GM21515 (cell line): ENCODE measurements at regions not wholly inside any gene's neighbourhood (a gene's known extent, or its start where the extent isn't known, plus 50 kb on each side); places are given as distances from the start of the nearest gene placed in this dataset.

Experiments used
- ATAC-seq: cut with Tn5 transposase; IDR thresholded peaks from one replicate; pipeline ENCODE4 v1.9.1; 2021; ENCODE audit not compliant: unreplicated experiment

GRCh38 chr3:135728007-135728721 lies 237.4 kb upstream of the PPP2R3A start:
- ATAC-seq, result no peak

- ATAC-seq, result no peak
Observed at GRCh38 chr3:135731546-135731945, 234.0 kb upstream of the PPP2R3A start.

GRCh38 chr3:135736740-135737139 lies 228.8 kb upstream of the PPP2R3A start:
- no peak for ATAC-seq

- no peak for ATAC-seq
Observed at GRCh38 chr3:135739779-135740178, 225.7 kb upstream of the PPP2R3A start.

- ATAC-seq, result no peak
Observed at GRCh38 chr3:135740211-135740610, 225.3 kb upstream of the PPP2R3A start.

GRCh38 chr3:135740751-135741150 lies 224.8 kb upstream of the PPP2R3A start:
- no peak for ATAC-seq

GRCh38 chr3:135751991-135752390 lies 213.5 kb upstream of the PPP2R3A start:
- no peak for ATAC-seq

GRCh38 chr3:135752851-135753250 lies 212.7 kb upstream of the PPP2R3A start:
- ATAC-seq, result no peak

- no peak for ATAC-seq
Observed at GRCh38 chr3:135753506-135753905, 212.0 kb upstream of the PPP2R3A start.

GRCh38 chr3:135755330-135756105 lies 210.0 kb upstream of the PPP2R3A start:
- ATAC-seq, result no peak

GRCh38 chr3:135756106-135756668 lies 209.3 kb upstream of the PPP2R3A start:
- no peak for ATAC-seq

- no peak for ATAC-seq
Observed at GRCh38 chr3:135757421-135757820, 208.1 kb upstream of the PPP2R3A start.

GRCh38 chr3:135758961-135759360 lies 206.6 kb upstream of the PPP2R3A start:
- no peak for ATAC-seq

GRCh38 chr3:135759651-135760050 lies 205.9 kb upstream of the PPP2R3A start:
- no peak for ATAC-seq

GRCh38 chr3:135760581-135760980 lies 204.9 kb upstream of the PPP2R3A start:
- ATAC-seq, result no peak

GRCh38 chr3:135762188-135762856 lies 203.2 kb upstream of the PPP2R3A start:
- ATAC-seq, result no peak

GRCh38 chr3:135766115-135766514 lies 199.4 kb upstream of the PPP2R3A start:
- ATAC-seq, result no peak

GRCh38 chr3:135771760-135772159 lies 193.8 kb upstream of the PPP2R3A start:
- ATAC-seq, result no peak

- ATAC-seq, result no peak
Observed at GRCh38 chr3:135779024-135779423, 186.5 kb upstream of the PPP2R3A start.

- ATAC-seq, result no peak
Observed at GRCh38 chr3:135779590-135780235, 185.8 kb upstream of the PPP2R3A start.
